Mucosa of stomach (tissue), 1 donor: ENCODE measurements at regions not wholly inside any gene's neighbourhood (a gene's known extent, or its start where the extent isn't known, plus 50 kb on each side); places are given as distances from the start of the nearest gene placed in this dataset.

Source experiments
- H3K27me3 ChIP-seq: one replicate; pipeline ENCODE4 v1.7.0; 2013; ENCODE audit warnings: mild to moderate bottlenecking, low read length; ENCODE audit not compliant: control insufficient read depth, insufficient read depth
- H3K36me3 ChIP-seq: one replicate; pipeline ENCODE4 v1.7.0; 2013; ENCODE audit warnings: low read length; ENCODE audit not compliant: control insufficient read depth, insufficient read depth
- H3K4me1 ChIP-seq: one replicate; pipeline ENCODE4 v1.7.0; 2013; ENCODE audit warnings: mild to moderate bottlenecking, low read length; ENCODE audit not compliant: control insufficient read depth, insufficient read depth
- H3K4me3 ChIP-seq: one replicate; pipeline ENCODE4 v1.7.0; 2013; ENCODE audit warnings: low read length
- H3K9ac ChIP-seq: one replicate; pipeline ENCODE4 v1.7.0; 2013; ENCODE audit warnings: mild to moderate bottlenecking, low read length, moderate library complexity
- H3K9me3 ChIP-seq: one replicate; pipeline ENCODE4 v1.7.0; 2013; ENCODE audit warnings: mild to moderate bottlenecking, low read length, moderate library complexity; ENCODE audit not compliant: control insufficient read depth
- donor health status: Pancreatic carcinoma.

DNA sequence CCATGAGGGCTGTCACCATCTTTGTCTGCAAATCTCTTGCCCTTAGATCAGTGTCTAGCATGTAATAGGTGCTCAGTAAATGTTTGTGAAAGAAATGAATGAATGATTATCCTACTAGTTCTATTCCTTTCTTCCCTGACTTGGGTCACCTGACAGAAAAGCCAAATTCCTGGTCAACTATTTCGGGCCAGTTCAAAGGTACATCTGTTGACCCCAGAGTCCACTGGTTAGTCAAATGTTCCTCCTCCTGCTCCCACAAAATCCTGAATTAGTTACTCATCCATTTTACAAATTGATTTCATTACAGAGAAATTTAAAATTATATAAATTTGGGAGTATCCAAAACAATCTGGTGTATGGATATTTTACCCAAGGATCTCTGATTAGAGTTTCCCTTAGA, 124.7 kb upstream of the NAV2 start:
- no peaks in the 10 kb centered on the region for H3K27me3 ChIP-seq
- H3K9me3 ChIP-seq: no peaks in the 10 kb centered on the region
- H3K9ac ChIP-seq: no peak overlapping the region
- no peaks in the 10 kb centered on the region for H3K36me3 ChIP-seq
- H3K4me3 ChIP-seq: no peak overlapping the region
- H3K4me1 ChIP-seq: no peaks in the 10 kb centered on the region

DNA sequence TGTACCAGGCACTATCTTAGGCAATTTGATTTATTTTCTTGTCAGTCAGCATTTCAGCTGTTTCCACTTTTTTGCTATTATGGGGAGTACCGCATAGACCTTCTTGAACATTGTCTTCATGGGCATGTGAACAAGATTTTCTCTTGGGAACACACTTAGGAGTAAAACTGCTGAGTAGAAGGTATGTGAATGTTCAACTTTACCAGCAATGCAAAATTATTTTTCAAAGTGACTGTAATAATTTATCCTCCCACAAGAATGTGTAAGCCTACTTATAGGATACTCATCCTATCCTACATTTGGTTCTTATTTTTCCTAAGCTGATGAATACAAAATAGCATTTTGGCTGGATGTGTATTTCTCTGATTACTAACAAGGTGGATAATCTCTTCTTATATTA, 132.0 kb upstream of the NAV2 start:
- Histone ChIP-seq H3K9me3 (no peaks in the 10 kb centered on the region), H3K9ac (no peak overlapping the region), H3K4me1 (peaks cover 14% of the 10 kb centered on the region), H3K4me3 (no peak overlapping the region), H3K36me3 (no peaks in the 10 kb centered on the region), H3K27me3 (no peaks in the 10 kb centered on the region)

DNA sequence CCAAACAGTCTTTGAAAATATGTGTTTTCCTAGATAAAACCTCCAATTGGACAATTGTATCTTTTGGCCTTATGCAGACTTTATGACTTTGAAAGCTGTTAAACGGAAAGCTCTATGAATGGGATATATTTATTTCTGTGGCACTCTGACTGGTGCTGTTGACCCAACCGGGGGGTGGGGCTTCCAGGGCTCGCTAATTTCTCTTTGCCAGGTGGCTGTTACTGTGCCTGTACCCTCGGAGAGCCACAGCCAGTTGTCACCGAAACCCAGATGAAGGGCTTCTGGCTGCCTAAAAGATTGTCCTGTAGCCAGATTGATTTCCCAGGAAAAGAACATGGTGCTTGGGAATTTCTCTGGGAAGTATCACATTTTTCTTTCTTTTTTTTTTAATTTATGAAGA, 132.7 kb upstream of the NAV2 start:
- H3K9me3 ChIP-seq: no peaks in the 10 kb centered on the region
- H3K9ac ChIP-seq: no peak overlapping the region
- peaks cover 14% of the 10 kb centered on the region for H3K4me1 ChIP-seq
- H3K27me3 ChIP-seq: no peaks in the 10 kb centered on the region
- H3K36me3 ChIP-seq: no peaks in the 10 kb centered on the region
- H3K4me3 ChIP-seq: no peak overlapping the region

DNA sequence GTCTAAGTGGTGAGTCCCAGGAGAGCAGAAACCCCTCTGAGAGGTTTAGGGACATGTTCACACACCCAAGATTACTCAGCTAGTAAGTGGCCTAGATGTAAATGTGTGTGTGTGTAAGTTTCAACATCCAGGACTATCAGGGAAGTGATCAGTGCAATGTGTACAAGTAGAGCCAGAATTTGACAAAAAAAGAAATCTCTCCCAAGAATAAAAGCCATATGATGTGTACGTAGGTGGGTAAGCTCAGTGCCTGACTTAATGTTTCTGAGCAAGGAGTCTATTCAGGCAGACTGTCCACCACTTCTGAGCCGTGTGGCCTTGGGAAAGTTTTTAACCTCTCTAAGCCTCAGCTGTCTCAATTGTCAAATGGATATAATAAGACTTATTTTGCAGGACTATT, 133.8 kb upstream of the NAV2 start:
- Histone ChIP-seq H3K27me3 (no peaks in the 10 kb centered on the region), H3K4me1 (peaks cover 14% of the 10 kb centered on the region), H3K36me3 (no peaks in the 10 kb centered on the region), H3K9ac (no peak overlapping the region), H3K4me3 (no peak overlapping the region), H3K9me3 (no peaks in the 10 kb centered on the region)

DNA sequence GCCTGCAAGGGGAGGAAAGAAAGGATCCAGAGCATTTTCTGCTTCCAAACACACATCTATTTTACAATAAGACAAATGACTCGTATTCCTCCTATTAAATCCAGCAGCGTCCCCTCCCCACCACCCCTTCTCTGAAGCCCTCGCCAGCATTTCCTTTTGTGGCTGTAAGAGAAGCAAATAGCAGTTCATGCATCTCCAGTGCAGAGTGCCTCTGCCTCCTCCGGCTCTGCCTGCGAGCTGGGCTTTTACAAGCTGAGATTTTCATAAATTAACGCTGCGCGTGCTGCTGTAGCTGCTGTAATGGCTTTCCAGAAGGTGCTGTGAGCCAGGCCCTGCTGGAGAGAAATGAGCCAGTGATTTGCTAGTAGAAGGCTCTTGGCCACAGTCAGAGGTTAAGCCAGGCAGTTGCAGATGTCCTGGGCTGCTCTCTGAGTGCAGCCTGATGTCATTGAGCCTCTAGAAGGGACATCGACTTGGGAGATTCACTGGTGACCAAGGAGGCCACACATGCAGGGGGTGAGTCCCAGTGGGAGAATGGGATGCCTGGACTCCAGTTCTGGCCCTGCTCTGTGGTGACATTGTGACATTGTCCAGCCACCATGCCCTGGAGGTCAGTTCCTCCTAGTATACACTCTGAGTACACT, 134.5 kb upstream of the NAV2 start:
- no peaks in the 10 kb centered on the region for H3K27me3 ChIP-seq
- peaks cover 14% of the 10 kb centered on the region for H3K4me1 ChIP-seq
- no peak overlapping the region for H3K4me3 ChIP-seq
- H3K36me3 ChIP-seq: no peaks in the 10 kb centered on the region
- H3K9ac ChIP-seq: no peak overlapping the region
- H3K9me3 ChIP-seq: no peaks in the 10 kb centered on the region

DNA sequence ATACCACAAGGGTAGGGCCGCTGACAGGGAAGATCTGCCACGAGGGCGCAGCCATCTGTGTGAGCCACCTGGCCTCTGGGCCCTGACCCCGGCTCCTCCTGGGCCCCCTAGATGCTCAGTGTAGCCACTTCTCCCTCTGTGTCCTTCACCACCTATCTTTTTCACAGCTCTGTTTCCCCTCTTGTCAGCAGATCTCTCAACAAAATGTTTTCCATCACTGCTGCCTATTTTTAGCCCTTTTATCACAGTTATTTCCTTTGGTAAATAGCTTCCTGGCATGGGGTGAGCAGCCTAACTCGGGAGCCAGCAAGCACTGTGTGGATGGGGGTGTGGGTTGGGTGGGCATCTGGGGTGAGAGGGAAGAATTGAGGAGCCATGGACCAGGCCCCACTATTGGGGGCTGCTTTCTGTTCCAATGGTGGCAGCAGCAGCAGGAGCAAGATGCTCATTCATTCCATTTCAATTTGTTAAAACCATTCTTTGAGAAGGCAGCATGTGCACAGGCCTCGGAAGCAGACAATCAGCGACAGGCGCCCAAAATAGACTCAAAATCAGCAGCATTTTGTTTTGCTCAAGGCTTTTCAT, 135.2 kb upstream of the NAV2 start:
- Histone ChIP-seq H3K27me3 (no peaks in the 10 kb centered on the region), H3K9ac (no peak overlapping the region), H3K4me3 (no peak overlapping the region), H3K4me1 (peaks cover 14% of the 10 kb centered on the region), H3K36me3 (no peaks in the 10 kb centered on the region), H3K9me3 (no peaks in the 10 kb centered on the region)

DNA sequence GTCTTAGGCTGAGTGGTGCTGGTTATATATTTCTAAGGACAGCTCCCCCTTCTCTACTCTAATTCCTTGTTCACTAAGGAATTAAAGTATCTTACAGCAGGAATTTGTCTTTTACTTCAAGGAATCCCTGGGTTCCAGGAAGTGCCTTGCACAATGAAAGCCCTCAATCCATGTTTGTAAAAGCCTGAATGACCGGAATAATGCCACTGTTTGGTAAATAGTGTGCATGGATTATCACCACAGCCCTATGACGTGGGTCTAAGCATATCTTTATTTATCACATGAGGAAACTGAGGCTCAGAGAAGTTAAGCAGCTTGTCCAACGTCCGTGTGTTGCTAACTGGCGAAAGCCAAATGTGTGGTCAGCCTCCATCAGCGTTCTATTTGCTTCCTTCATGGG, 135.7 kb upstream of the NAV2 start:
- Histone ChIP-seq H3K4me1 (peaks cover 14% of the 10 kb centered on the region), H3K9me3 (no peaks in the 10 kb centered on the region), H3K4me3 (no peak overlapping the region), H3K36me3 (no peaks in the 10 kb centered on the region), H3K9ac (no peak overlapping the region), H3K27me3 (no peaks in the 10 kb centered on the region)

DNA sequence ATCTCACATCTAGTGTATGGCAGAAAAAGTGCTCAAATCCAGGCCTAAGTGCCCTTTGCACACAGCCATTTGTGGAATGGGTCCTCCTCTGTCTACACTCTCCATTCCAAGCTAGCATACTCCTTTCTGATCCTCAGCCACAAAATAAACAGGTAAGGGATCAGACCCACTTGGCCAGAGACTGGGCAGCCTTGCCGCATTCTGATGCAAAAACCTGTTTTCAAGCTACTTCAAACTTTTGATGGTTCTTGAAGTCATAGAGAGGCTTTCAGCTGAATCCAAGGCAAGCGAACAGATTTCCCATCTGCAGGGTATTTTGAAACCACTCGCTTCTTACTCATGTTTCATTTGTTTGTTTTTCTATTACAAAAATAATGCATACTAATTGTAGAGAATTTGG, 136.6 kb upstream of the NAV2 start:
- Histone ChIP-seq H3K4me3 (no peak overlapping the region), H3K4me1 (peaks cover 14% of the 10 kb centered on the region), H3K9ac (no peak overlapping the region), H3K36me3 (no peaks in the 10 kb centered on the region), H3K9me3 (no peaks in the 10 kb centered on the region), H3K27me3 (no peaks in the 10 kb centered on the region)

DNA sequence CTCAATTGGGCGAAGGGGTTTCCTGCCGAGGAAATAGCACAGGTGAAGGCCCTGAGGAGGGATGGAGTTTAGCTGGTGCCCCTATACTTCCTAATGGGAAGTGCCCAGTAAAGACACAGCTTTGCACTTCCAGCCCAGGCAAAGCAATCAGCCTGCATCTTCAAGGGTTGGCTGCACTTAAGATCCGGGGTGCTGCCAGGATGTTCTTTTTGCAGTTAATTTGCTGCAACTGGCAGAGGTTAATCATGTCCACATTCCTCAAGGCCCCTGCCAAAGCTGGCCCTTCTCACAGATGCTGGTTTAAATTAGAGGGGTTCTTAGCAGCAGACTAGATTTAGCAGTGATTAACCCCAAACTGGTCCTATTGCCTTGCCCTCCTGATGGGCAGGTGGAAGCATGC, 137.7 kb upstream of the NAV2 start:
- H3K4me3 ChIP-seq: no peak overlapping the region
- no peaks in the 10 kb centered on the region for H3K27me3 ChIP-seq
- H3K36me3 ChIP-seq: no peaks in the 10 kb centered on the region
- H3K9me3 ChIP-seq: no peaks in the 10 kb centered on the region
- H3K4me1 ChIP-seq: peaks cover 14% of the 10 kb centered on the region
- H3K9ac ChIP-seq: no peak overlapping the region

DNA sequence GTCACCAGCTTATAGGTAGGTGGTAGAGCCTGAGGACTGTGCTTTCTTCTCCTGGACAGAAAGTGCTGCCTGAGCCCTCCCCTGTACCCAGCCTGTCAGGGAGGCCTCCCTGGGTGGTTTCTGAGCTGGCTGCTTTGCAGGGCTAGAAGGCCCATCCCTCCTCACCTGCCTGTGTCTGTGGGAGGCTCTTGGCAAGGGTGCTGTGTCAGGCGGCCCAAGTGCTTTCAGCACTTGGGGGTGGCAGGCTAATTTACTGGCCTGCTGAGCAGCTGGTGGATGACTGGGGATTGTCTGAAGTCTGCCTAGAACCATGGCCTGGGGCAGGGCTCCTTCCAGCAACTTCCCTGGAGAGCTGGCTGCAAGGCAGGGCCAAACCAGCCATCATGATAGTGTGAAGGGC, 139.0 kb upstream of the NAV2 start:
- Histone ChIP-seq H3K36me3 (no peaks in the 10 kb centered on the region), H3K27me3 (no peaks in the 10 kb centered on the region), H3K9me3 (no peaks in the 10 kb centered on the region), H3K4me3 (no peak overlapping the region), H3K4me1 (peaks cover 14% of the 10 kb centered on the region), H3K9ac (no peak overlapping the region)

DNA sequence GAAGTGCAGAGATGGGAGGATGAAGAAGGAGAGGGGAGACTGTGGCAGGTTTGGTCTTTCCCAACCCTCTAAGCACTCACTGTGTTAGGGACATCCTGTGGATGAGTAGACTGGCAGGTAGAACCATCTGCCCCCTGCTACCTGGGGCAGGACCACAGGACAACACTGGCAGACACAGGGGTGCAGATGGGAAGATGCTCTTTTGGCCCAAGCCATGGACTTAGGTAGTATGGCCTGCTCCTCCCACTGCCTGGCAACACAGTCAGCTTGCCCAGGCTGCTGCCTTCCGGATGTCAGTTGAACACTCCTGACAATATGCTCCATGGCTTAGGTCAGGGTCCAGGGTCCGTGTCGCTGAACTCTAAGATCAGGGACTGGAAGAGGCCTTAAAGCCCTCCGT, 140.7 kb upstream of the NAV2 start:
- Histone ChIP-seq H3K9ac (no peak overlapping the region), H3K27me3 (no peaks in the 10 kb centered on the region), H3K4me1 (peaks cover 4% of the 10 kb centered on the region), H3K36me3 (no peaks in the 10 kb centered on the region), H3K9me3 (no peaks in the 10 kb centered on the region), H3K4me3 (no peak overlapping the region)

DNA sequence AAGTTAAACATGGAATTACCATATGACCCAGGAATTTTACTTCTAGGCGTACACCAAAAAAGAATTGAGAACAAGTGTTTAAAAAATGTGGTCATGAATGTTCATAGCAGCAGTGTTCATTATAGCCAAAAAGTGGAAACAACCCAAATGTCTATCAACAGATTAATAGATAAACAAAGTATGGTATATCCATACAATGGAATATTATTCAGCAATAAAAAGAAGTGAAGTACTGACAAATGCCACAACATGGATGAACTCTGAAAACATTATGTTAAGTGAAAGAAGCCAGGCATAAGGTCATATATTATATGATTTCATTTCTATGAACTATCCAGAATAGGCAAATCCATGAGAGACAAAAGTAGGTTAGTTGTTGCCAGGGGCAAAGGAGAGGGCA, 141.7 kb upstream of the NAV2 start:
- Histone ChIP-seq H3K9me3 (no peaks in the 10 kb centered on the region), H3K9ac (no peak overlapping the region), H3K36me3 (no peaks in the 10 kb centered on the region), H3K4me1 (no peaks in the 10 kb centered on the region), H3K4me3 (no peak overlapping the region), H3K27me3 (no peaks in the 10 kb centered on the region)

DNA sequence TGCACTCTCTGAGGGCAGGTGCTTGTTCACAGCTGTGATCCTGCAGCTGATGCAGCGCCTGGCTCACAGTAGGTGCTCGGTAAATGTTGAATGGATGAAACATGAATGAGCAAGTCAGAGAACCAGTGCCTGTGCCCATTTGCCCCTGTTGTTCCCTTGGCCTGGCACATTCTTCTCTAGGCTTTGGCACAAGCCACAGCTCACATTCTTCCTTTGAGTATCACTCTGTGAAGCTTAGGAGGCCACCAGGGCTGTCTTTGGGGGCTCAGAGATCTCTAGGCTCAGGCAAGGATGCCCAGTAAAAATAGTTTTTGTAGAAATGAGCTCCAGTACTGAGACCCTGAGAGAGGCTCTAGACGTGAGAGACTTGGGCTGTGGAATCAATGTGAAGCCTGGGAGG, 144.6 kb upstream of the NAV2 start:
- no peak overlapping the region for H3K9ac ChIP-seq
- no peaks in the 10 kb centered on the region for H3K36me3 ChIP-seq
- H3K9me3 ChIP-seq: no peaks in the 10 kb centered on the region
- no peaks in the 10 kb centered on the region for H3K27me3 ChIP-seq
- no peak overlapping the region for H3K4me3 ChIP-seq
- peaks cover 3% of the 10 kb centered on the region for H3K4me1 ChIP-seq
